ENCODE measurements at regions not wholly inside any gene's neighbourhood (a gene's known extent, or its start where the extent isn't known, plus 50 kb on each side); places are given as distances from the start of the nearest gene placed in this dataset.

DNA sequence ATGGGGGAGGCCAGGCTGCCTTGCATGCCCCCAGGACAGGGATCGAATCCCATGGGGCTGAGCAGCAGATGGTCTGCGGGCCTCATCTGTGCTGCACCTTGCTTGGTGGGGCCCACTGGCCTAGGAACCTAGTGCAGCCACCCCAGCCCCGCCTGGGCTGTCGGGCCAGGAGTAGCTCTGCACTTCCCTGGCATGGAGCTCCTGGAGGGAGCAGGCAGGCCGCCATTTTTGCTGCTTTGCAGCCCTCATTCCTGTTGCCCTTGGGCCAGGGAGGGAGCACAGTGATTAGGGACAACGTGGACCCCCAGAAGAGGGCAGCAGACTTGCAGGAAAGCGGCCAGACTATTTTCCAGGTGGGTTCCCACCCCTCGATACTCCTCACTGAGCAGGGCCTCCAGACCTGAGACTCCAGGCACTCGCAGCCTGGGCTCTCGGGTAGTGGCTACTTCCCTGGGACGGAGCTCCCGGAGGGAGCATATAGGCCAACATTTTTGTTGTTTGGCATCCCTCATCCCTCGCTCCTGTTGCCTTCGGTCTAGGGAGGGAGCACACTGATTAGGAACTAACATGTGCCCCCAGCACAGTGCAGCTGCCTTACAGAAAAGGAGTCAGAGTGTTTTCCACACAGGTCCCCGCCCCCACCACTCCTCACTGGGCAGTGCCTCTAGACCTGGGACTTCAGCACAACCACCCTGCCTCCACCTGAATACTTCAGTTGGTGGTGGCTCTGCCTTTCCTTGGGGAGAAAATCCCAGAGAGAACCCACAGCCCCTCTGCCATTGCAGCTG is 99.5 kb downstream of the MAIP1 start:
- intact Hi-C loops (cut with micrococcal nuclease; ENCODE audit: unreplicated experiment), result no loop called here
- DNase-seq (ENCODE audit: low read depth, low spot score), result no peak
- in situ Hi-C loops (cut with HindIII; ENCODE audit: low pct_unique_long_range_greater_than_20kb, low sequenced_read_pairs), result no loop called here

DNA sequence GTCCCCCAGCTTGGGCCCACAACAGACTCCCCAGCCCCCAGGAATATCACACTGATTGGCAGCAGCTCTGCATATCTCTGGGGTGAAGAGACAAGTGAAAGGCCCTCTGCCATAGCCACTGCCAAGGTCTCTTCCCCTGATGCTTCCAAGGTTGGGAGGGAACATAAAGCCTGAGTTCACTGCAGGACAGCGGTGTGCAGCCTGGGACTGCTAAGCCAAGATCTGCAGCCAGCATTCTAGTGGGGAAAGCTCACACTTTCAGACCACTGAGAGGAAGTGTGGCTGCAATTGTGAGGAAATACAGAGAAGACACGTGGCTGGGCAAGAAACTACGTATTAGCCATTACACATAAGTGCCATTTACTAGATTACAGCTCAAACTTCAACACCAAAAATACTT is 100.7 kb downstream of the MAIP1 start:
- no peaks in the 10 kb centered on the region for H3K9me3 ChIP-seq (ENCODE audit: control insufficient read depth, insufficient read depth, low read depth, low read length)
- no TSS peak for BruUV-seq (replicated peaks)
- no peak for ATAC-seq
- H3K27ac ChIP-seq (ENCODE audit: low read length), result no peak overlapping the region
- POLR2A ChIA-PET, result no interaction called here
- CTCF ChIA-PET, result no interaction called here
- in situ Hi-C loops (cut with HindIII; ENCODE audit: low pct_unique_long_range_greater_than_20kb, low sequenced_read_pairs) (no loop called here), intact Hi-C loops (cut with micrococcal nuclease; ENCODE audit: unreplicated experiment) (no loop called here)
- TF ChIP-seq TCF7L2 (IDR thresholded peaks at IDR 0.05; ENCODE audit: low read depth, low read length) (no peak), SIN3A (IDR thresholded peaks at IDR 0.05; ENCODE audit: borderline replicate concordance, insufficient read depth, low read depth, low read length) (no peak), POLR2AphosphoS5 (IDR thresholded peaks at IDR 0.05; ENCODE audit: low read depth, low read length) (no peak)
- TF ChIP-seq, protein P1, sequence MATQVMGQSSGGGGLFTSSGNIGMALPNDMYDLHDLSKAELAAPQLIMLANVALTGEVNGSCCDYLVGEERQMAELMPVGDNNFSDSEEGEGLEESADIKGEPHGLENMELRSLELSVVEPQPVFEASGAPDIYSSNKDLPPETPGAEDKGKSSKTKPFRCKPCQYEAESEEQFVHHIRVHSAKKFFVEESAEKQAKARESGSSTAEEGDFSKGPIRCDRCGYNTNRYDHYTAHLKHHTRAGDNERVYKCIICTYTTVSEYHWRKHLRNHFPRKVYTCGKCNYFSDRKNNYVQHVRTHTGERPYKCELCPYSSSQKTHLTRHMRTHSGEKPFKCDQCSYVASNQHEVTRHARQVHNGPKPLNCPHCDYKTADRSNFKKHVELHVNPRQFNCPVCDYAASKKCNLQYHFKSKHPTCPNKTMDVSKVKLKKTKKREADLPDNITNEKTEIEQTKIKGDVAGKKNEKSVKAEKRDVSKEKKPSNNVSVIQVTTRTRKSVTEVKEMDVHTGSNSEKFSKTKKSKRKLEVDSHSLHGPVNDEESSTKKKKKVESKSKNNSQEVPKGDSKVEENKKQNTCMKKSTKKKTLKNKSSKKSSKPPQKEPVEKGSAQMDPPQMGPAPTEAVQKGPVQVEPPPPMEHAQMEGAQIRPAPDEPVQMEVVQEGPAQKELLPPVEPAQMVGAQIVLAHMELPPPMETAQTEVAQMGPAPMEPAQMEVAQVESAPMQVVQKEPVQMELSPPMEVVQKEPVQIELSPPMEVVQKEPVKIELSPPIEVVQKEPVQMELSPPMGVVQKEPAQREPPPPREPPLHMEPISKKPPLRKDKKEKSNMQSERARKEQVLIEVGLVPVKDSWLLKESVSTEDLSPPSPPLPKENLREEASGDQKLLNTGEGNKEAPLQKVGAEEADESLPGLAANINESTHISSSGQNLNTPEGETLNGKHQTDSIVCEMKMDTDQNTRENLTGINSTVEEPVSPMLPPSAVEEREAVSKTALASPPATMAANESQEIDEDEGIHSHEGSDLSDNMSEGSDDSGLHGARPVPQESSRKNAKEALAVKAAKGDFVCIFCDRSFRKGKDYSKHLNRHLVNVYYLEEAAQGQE (IDR thresholded peaks at IDR 0.05; ENCODE audit: insufficient read depth in 1 of 2, low read depth in 2 of 2, low read length in 1 of 2), result no peak
- TF ChIP-seq, protein P2, sequence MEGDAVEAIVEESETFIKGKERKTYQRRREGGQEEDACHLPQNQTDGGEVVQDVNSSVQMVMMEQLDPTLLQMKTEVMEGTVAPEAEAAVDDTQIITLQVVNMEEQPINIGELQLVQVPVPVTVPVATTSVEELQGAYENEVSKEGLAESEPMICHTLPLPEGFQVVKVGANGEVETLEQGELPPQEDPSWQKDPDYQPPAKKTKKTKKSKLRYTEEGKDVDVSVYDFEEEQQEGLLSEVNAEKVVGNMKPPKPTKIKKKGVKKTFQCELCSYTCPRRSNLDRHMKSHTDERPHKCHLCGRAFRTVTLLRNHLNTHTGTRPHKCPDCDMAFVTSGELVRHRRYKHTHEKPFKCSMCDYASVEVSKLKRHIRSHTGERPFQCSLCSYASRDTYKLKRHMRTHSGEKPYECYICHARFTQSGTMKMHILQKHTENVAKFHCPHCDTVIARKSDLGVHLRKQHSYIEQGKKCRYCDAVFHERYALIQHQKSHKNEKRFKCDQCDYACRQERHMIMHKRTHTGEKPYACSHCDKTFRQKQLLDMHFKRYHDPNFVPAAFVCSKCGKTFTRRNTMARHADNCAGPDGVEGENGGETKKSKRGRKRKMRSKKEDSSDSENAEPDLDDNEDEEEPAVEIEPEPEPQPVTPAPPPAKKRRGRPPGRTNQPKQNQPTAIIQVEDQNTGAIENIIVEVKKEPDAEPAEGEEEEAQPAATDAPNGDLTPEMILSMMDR (IDR thresholded peaks at IDR 0.05), result no peak
- DNase-seq (ENCODE audit: low read depth, low spot score), result no peak
- no peak overlapping the region for H3K4me3 ChIP-seq (ENCODE audit: low read depth in 2 of 2, low read length in 2 of 2)
- H3K4me1 ChIP-seq (ENCODE audit: control insufficient read depth, insufficient read depth, low read length), result no peaks in the 10 kb centered on the region
- H3K27me3 ChIP-seq (ENCODE audit: control insufficient read depth, insufficient read depth, low read length), result no peaks in the 10 kb centered on the region
- no peaks in the 10 kb centered on the region for H3K36me3 ChIP-seq (ENCODE audit: control insufficient read depth, insufficient read depth, low read length)

More for the DNA sequence above, 99.5 kb downstream of the MAIP1 start:
- ChIA-PET CTCF (no interaction called here), POLR2A (interaction anchor here (0.6 to 0.7 kb wide), 2 partner anchors 155 to 1904 kb away, joined by 3 read pairs; no protein-coding TSS in a partner anchor)
- ATAC-seq, result no peak
- Histone ChIP-seq H3K9me3 (ENCODE audit: control insufficient read depth, insufficient read depth, low read depth, low read length) (no peaks in the 10 kb centered on the region), H3K4me3 (ENCODE audit: low read depth in 2 of 2, low read length in 2 of 2) (no peak overlapping the region), H3K27me3 (ENCODE audit: control insufficient read depth, insufficient read depth, low read length) (no peaks in the 10 kb centered on the region), H3K36me3 (ENCODE audit: control insufficient read depth, insufficient read depth, low read length) (no peaks in the 10 kb centered on the region), H3K4me1 (ENCODE audit: control insufficient read depth, insufficient read depth, low read length) (no peaks in the 10 kb centered on the region), H3K27ac (ENCODE audit: low read length) (no peak overlapping the region)
- no TSS peak for BruUV-seq (replicated peaks)
- TF ChIP-seq, protein P2 (IDR thresholded peaks at IDR 0.05), result no peak; the same call in 1 of the 2 replicates
- TF ChIP-seq, protein P1 (IDR thresholded peaks at IDR 0.05; ENCODE audit: insufficient read depth in 1 of 2, low read depth in 2 of 2, low read length in 1 of 2), result no peak
- TF ChIP-seq TCF7L2 (IDR thresholded peaks at IDR 0.05; ENCODE audit: low read depth, low read length) (no peak), SIN3A (IDR thresholded peaks at IDR 0.05; ENCODE audit: borderline replicate concordance, insufficient read depth, low read depth, low read length) (no peak), POLR2AphosphoS5 (IDR thresholded peaks at IDR 0.05; ENCODE audit: low read depth, low read length) (no peak)
